GM21367 (cell line): ENCODE measurements at regions not wholly inside any gene's neighbourhood (a gene's known extent, or its start where the extent isn't known, plus 50 kb on each side); places are given as distances from the start of the nearest gene placed in this dataset.
"Not testable (repeated sequence)": the region's sequence is repeated elsewhere in the genome, so short reads cannot be mapped to it uniquely, and the experiment has no call there.

ENCODE experiments used
- ATAC-seq: cut with Tn5 transposase; IDR thresholded peaks from one replicate; pipeline ENCODE4 v1.9.1; 2021; ENCODE audit not compliant: unreplicated experiment

DNA sequence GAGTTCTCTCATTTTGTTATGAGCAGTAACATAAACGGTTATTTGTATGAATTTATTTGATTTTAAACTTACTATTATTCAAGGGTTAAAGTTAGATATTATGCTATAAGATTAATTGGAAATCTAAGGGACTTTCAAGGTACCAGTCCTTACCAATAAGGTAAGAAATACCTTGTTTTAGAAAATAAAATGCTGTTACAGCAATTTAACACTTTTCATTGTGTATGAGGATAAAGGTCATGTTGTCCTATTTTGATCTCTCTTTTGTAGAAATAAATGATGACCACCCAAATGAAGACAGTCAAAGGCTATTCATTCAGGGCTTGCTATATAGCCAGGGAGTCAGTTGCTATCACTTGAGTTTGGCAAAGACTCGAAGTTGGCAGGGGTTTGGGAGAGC, 1185.9 kb upstream of the GOT2 start:
- ATAC-seq, result no peak

DNA sequence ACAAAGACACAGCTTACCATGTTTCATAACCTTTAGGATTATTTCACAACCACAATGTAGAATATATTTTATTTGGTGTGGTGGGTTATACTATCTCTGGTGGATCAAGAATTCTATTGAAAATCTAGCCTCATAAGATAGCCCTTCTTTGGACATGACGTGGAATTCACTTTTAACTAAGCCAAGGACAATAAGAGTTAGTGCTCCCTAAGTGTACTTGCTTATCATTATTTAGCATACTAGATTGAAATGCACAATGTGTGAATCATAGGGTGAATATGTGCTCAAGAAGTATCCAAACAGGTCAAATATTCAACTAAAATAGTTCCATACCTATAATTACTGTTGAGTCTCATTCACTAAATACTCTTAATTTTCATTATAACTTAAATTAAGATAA, 1179.5 kb upstream of the GOT2 start:
- ATAC-seq, result no peak

DNA sequence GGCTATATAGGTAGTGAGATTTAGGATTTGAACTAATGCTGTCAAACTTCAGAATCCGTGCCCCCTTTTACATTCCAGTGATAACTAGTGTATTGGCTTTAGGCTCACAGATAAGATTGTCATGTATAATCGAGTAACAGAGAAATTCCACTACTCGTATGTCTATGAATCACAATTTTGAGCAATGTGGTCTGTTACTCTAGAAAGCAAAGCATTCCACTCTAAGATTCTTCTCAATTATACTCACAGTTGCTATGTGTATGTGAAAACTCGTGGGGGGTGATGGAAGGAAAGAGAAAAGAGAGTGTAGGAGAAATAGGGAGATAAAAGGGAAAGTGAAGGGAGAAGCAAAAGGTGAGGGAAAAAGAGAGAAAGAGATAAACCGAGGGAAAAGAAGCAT, 1175.1 kb upstream of the GOT2 start:
- ATAC-seq, result no peak

GRCh38 chr16:59907611-59908010, 1173.5 kb upstream of the GOT2 start:
- no peak for ATAC-seq

DNA sequence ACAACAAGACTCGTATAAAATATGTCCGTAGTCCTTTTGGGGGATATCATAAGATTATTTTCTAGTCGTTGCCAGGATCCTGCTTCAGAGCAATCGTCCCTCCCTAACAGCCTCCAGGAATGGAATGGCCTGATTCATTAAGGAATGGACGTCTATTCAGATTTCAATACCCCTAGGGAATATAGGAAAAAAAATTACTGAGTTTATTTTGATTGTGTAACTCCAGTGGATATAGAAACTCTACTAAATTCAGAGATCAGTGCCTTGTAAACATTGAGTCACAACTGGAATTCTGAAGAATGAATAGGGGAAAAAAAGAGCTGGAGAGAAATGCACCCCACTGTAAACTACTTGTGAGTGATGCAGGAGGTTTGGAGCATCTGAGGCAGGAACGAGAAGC, 1171.5 kb upstream of the GOT2 start:
- ATAC-seq, result no peak

DNA sequence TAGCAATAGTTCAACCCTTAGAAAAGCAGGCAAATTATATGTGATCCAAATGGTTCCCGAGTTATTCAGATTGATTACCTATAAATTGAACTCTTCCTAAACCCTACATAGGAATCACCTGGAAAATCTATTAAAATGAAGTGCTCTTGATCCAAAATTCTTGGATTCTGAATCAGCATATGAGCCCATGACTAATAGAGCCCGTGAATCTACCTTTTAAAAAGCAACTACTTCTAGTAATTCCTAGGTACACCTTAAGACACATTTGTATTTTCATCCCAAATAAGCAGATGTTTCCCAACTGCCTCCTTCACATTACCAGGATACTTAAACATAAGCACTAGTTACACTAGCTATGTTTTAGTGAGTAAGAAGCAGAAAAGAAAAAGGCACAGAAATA, 1171.0 kb upstream of the GOT2 start:
- ATAC-seq, result no peak

DNA sequence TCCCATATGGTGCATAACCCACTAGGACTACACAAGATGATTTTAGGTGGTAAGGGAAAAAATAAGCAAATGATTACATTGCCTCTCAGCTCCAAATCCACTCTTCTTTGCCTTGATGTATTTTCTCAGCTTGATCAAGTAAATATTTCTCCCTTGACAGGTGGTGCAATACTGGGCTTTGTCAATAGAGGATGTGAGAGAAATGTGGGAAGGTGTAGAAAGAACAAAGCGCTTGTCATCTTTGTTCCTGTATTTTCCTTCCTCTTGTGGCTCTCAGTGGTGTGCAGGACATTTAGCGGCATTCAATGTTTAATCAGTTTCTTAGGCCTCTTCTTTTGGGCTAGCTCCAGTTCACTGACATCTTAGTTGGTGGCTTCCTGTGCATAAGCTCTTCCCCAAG, 1165.8 kb upstream of the GOT2 start:
- ATAC-seq, result no peak

- ATAC-seq, result no peak
Measured at GRCh38 chr16:59892376-59892775, 1158.3 kb upstream of the GOT2 start.

GRCh38 chr16:59887856-59888255, 1153.7 kb upstream of the GOT2 start:
- no peak for ATAC-seq

DNA sequence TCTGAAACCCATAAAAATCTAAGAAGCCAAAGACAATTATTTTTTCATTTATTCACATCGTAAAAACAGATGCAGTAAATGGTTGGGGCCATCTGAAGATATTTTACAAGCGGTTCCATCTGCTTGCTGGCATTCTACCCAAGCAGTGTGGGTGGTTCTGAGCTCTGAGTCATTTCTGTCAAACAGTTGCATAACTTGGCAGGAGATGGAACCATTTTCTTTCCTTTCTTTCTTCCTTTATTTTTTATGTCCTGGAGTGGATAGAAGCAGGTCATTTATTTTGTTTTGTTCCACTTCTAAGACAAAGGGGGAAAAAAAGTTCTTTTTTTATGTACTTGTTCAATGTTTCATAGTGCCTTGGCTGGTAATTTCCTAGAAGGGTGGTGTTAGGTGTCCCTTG, 1151.9 kb upstream of the GOT2 start:
- ATAC-seq, result no peak

DNA sequence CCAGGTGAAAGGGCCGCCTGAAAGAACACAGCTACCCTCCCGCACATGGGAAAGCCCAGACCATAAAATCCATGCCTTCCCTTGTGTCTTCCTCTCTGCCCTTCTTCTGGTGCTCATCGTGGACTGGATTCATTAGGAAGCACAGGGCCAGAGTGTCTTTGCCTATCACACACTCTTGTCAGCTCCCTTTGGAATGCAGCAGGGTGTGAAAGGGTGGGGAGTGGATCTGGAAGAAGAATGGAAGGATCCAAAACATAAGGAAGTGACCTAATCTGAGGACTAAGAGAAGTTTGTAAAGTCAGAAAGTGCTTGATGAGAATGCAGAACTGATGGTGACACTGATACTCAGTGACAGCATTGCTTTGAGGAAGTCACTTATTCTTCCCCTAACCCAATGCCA, 1147.3 kb upstream of the GOT2 start:
- no peak for ATAC-seq

- ATAC-seq, result no peak
Measured at GRCh38 chr16:59880611-59881010, 1146.5 kb upstream of the GOT2 start.

GRCh38 chr16:59878999-59879398, 1144.9 kb upstream of the GOT2 start:
- no peak for ATAC-seq

GRCh38 chr16:59878479-59878878, 1144.4 kb upstream of the GOT2 start:
- no peak for ATAC-seq

DNA sequence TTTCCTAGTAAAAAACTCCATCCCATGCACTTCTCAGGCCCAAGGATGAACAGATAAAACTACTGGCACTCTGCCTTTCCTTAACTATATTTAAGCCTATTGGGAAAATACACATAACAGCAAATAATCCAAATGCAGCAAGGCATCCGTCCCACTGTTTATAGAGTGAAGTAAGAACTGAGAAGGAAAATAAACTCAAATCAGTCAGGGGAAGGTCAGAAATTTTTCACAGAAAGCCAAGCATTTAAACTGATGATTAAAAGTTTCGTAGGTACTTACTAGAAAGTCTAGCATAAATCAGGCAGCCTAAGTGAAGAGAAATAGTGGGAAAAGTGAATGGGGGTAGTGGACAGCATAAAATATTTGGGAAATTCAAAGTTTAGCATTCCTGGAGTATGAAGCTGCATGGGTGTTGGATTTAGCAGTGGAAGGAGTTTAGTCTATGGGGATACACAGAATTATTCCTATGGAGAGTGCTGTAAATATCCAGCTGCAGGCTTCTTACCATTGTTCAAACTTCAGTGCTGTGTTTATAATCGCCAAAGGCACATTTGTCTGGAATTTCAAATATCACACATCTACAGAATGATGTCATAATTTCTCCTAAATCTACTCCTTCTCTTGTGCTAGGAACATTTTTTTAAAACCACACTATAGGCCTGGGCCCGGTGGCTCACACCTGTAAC, 1131.0 kb upstream of the GOT2 start:
- ATAC-seq, result no peak

DNA sequence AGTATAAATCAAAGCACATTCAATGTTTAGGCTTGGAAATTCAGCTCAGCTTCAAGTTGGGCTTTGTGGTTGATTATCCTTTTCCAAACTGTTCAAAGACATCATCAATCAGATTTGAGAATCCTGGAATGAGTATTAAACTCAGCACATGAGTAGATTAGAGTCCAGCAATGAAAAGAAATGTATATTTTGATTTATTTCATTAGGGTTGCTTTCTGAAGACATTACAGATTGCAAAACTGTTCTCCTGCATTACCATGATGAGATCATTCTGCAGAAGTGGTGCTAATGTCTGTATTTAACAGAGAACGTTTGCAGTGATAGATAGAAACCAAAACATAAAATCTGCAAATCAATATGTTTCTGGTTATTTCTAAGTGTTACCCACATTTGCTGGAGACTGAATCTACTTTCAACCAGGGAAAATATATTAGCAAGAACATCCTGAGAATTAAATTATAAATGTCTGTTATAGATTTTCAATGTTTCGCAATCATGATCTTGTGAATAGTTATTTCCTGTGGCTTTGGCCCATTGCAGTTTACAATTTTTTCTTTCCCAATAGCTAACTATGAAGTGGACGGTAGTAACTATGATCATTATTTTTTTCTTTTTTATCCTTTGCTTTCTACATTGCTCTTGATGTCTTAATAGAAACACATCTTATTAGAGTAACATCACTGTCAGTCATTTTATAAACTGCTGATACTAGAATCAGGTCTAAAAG, 1125.7 kb upstream of the GOT2 start:
- ATAC-seq, result no peak

GRCh38 chr16:59854846-59855439, 1120.8 kb upstream of the GOT2 start:
- no peak for ATAC-seq

- no peak for ATAC-seq
Measured at GRCh38 chr16:59849716-59850115, 1115.6 kb upstream of the GOT2 start.

DNA sequence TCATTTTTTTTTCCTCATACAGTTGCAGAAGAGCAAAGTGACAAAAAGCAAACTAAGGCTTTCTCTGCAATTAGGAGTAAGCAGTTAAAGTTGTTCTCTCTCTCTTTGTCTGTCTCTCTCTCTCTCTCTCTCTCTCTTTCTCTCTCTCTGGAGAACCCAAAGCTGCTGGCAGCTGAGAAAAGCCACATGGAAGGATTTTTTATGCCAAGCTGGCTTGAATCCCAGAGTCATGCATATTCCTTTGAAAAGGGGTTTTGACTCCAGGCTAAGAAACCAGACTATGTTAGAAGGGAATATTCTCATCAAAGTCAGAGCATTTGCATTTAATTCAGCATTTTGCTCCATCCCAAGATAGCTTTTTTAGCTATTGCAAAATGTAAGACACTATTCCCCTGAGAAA, 1114.2 kb upstream of the GOT2 start:
- ATAC-seq, result no peak

DNA sequence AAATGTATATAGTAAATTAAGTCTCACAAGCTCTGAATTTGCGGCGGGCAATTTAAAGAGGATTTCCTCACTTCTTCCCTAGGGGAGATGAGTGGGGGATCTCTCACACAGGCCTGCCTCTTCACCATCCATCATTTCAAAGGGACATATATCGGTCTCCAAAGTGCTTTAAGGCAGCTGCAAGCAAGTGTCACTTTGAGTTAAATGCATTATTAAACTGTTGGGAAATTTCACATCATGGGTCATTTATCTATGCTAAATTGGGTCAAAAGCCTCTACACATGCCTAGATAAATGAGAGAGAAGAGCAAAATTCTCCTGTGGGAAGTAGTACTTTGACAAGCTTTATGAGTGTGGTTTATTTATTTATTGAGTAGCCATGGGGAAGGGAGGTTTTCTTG, 1106.1 kb upstream of the GOT2 start:
- no peak for ATAC-seq

GRCh38 chr16:59826767-59827166, 1092.7 kb upstream of the GOT2 start:
- no peak for ATAC-seq

- not testable (repeated sequence) for ATAC-seq
Measured at GRCh38 chr16:59809488-59809887, 1075.4 kb upstream of the GOT2 start.
